ENCODE measurements at regions not wholly inside any gene's neighbourhood (a gene's known extent, or its start where the extent isn't known, plus 50 kb on each side); places are given as distances from the start of the nearest gene placed in this dataset.

- peak; percentile 38 to 63 for DNase-seq
Measured at GRCh38 chr11:8826901-8827560, 84.0 kb upstream of the AKIP1 start.

GRCh38 chr11:8828046-8828445 is 82.9 kb upstream of the AKIP1 start:
- DNase-seq, result no peak

- no peak for DNase-seq
Measured at GRCh38 chr11:8828580-8829361, 82.2 kb upstream of the AKIP1 start.

GRCh38 chr11:8829556-8829955 is 81.4 kb upstream of the AKIP1 start:
- no peak for DNase-seq

GRCh38 chr11:8830641-8831040 is 80.3 kb upstream of the AKIP1 start:
- DNase-seq, result no peak

GRCh38 chr11:8831861-8832260 is 79.1 kb upstream of the AKIP1 start:
- DNase-seq, result no peak

- no peak for DNase-seq
Measured at GRCh38 chr11:8832571-8833260, 78.3 kb upstream of the AKIP1 start.

GRCh38 chr11:8833568-8834315 is 77.2 kb upstream of the AKIP1 start:
- no peak for DNase-seq

- no peak for DNase-seq
Measured at GRCh38 chr11:8834379-8834778, 76.6 kb upstream of the AKIP1 start.

- DNase-seq, result no peak
Measured at GRCh38 chr11:8838248-8838647, 72.7 kb upstream of the AKIP1 start.

GRCh38 chr11:8839306-8839956 is 71.6 kb upstream of the AKIP1 start:
- no peak for DNase-seq

- no peak for DNase-seq
Measured at GRCh38 chr11:8839957-8840945, 70.7 kb upstream of the AKIP1 start.

GRCh38 chr11:8841899-8842298 is 69.1 kb upstream of the AKIP1 start:
- DNase-seq, result no peak

GRCh38 chr11:8858808-8859207 is 52.2 kb upstream of the AKIP1 start:
- DNase-seq, result no peak
